SU-DHL-6 (cell line): ENCODE measurements at regions not wholly inside any gene's neighbourhood (a gene's known extent, or its start where the extent isn't known, plus 50 kb on each side); places are given as distances from the start of the nearest gene placed in this dataset.

Experiments
- H2AFZ ChIP-seq: fragments of 200-600 bp; sonication (generic); 2 replicates; pipeline ENCODE4 v1.6.1; 2014; ENCODE audit warnings: low read depth, mild to moderate bottlenecking, moderate library complexity, mixed read lengths, antibody characterized with exemption, low read length; ENCODE audit not compliant: severe bottlenecking
- H3F3A ChIP-seq: fragments of 200-600 bp; shearing (Covaris generic); 2 replicates; pipeline ENCODE4 v1.6.0; 2016; ENCODE audit warnings: antibody characterized with exemption, mild to moderate bottlenecking; ENCODE audit not compliant: insufficient read depth
- H3K27ac ChIP-seq: fragments of 200-600 bp; sonication (generic); 2 replicates; pipeline ENCODE4 v1.5.1; 2016; ENCODE audit warnings: low read depth, mild to moderate bottlenecking, low read length, moderate library complexity, mixed read lengths
- H3K27me3 ChIP-seq: fragments of 200-600 bp; sonication (generic), shearing (Covaris generic); 2 replicates; pipeline ENCODE4 v1.6.0; 2014; ENCODE audit warnings: mild to moderate bottlenecking, low read length
- H3K36me3 ChIP-seq: fragments of 200-600 bp; sonication (generic); 2 replicates; pipeline ENCODE4 v1.6.1; 2014; ENCODE audit warnings: mild to moderate bottlenecking, low read length, mixed read lengths
- H3K4me2 ChIP-seq: fragments of 300-600, 200-600 bp; shearing (Covaris generic), sonication (generic); 2 replicates; pipeline ENCODE4 v1.6.0; 2014; ENCODE audit warnings: low read length, low read depth, mild to moderate bottlenecking; ENCODE audit not compliant: poor library complexity, severe bottlenecking
- H3K4me3 ChIP-seq: fragments of 200-600 bp; sonication (generic); 2 replicates; pipeline ENCODE4 v1.5.1; 2014; ENCODE audit warnings: antibody characterized with exemption, low read length, mild to moderate bottlenecking, mixed read lengths; ENCODE audit not compliant: insufficient read depth, poor library complexity, severe bottlenecking
- H3K79me2 ChIP-seq: fragments of 200-600 bp; sonication (generic); 2 replicates; pipeline ENCODE4 v1.6.1; 2014; ENCODE audit warnings: mild to moderate bottlenecking, low read length, moderate library complexity; ENCODE audit not compliant: insufficient read depth
- H3K9ac ChIP-seq: fragments of 200-600 bp; sonication (generic); 2 replicates; pipeline ENCODE4 v1.7.0; 2014; ENCODE audit warnings: mild to moderate bottlenecking, low read length
- H3K9me2 ChIP-seq: fragments of 200-600 bp; sonication (generic); replicated peaks from 2 replicates; pipeline ENCODE4 v1.6.1; 2014; ENCODE audit warnings: low read length; ENCODE audit not compliant: insufficient read depth
- H3K9me3 ChIP-seq: fragments of 200-600 bp; sonication (generic); 2 replicates; pipeline ENCODE4 v1.6.1; 2014; ENCODE audit warnings: low read length, mixed read lengths; ENCODE audit not compliant: insufficient read depth
- H4K20me1 ChIP-seq: fragments of 200-600 bp; sonication (generic); 2 replicates; pipeline ENCODE4 v1.6.1; 2014; ENCODE audit warnings: low read depth, mild to moderate bottlenecking, antibody characterized with exemption, low read length, moderate library complexity, mixed read lengths
- EZH2phosphoT487 ChIP-seq: fragments of 200-600 bp; sonication (generic), shearing (Covaris generic); conservative IDR thresholded peaks from 2 replicates; pipeline ENCODE4 v1.6.1; 2018; ENCODE audit warnings: mild to moderate bottlenecking, antibody characterized with exemption, low read length, moderate library complexity, mixed read lengths
- TF ChIP-seq, protein P1 (sequence below): fragments of 200-600 bp; sonication (generic); IDR thresholded peaks from one replicate; pipeline ENCODE4 v1.5.1; 2017; ENCODE audit warnings: antibody characterized with exemption, mild to moderate bottlenecking, low read length, moderate library complexity; ENCODE audit not compliant: insufficient read depth, poor library complexity, severe bottlenecking

GRCh38 chr17:52237151-52237550 lies 78.6 kb upstream of the CA10 start:
- no peak overlapping the region for H3K4me3 ChIP-seq
- H4K20me1 ChIP-seq, result no peaks in the 10 kb centered on the region
- H3F3A ChIP-seq, result no peaks in the 10 kb centered on the region
- H3K9me3 ChIP-seq, result no peaks in the 10 kb centered on the region
- no peaks in the 10 kb centered on the region for H3K36me3 ChIP-seq
- no peak overlapping the region for H3K4me2 ChIP-seq
- no peaks in the 10 kb centered on the region for H3K27me3 ChIP-seq
- no peak for TF ChIP-seq EZH2phosphoT487
- TF ChIP-seq, protein P1, sequence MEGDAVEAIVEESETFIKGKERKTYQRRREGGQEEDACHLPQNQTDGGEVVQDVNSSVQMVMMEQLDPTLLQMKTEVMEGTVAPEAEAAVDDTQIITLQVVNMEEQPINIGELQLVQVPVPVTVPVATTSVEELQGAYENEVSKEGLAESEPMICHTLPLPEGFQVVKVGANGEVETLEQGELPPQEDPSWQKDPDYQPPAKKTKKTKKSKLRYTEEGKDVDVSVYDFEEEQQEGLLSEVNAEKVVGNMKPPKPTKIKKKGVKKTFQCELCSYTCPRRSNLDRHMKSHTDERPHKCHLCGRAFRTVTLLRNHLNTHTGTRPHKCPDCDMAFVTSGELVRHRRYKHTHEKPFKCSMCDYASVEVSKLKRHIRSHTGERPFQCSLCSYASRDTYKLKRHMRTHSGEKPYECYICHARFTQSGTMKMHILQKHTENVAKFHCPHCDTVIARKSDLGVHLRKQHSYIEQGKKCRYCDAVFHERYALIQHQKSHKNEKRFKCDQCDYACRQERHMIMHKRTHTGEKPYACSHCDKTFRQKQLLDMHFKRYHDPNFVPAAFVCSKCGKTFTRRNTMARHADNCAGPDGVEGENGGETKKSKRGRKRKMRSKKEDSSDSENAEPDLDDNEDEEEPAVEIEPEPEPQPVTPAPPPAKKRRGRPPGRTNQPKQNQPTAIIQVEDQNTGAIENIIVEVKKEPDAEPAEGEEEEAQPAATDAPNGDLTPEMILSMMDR, result no peak
- no peak overlapping the region for H3K9ac ChIP-seq
- H3K27ac ChIP-seq, result no peak overlapping the region
- H3K9me2 ChIP-seq, result no peaks in the 10 kb centered on the region
- no peaks in the 10 kb centered on the region for H3K79me2 ChIP-seq
- no peak overlapping the region for H2AFZ ChIP-seq

GRCh38 chr17:52235516-52235915 lies 77.0 kb upstream of the CA10 start:
- Histone ChIP-seq H4K20me1 (no peaks in the 10 kb centered on the region), H3K36me3 (no peaks in the 10 kb centered on the region), H3K4me2 (no peak overlapping the region), H3K9me2 (no peaks in the 10 kb centered on the region), H3K27ac (no peak overlapping the region), H3K4me3 (no peak overlapping the region), H2AFZ (no peak overlapping the region), H3K79me2 (no peaks in the 10 kb centered on the region), H3K9me3 (no peaks in the 10 kb centered on the region), H3K9ac (no peak overlapping the region), H3K27me3 (no peaks in the 10 kb centered on the region), H3F3A (no peaks in the 10 kb centered on the region)
- TF ChIP-seq, protein P1, result no peak
- no peak for TF ChIP-seq EZH2phosphoT487

DNA sequence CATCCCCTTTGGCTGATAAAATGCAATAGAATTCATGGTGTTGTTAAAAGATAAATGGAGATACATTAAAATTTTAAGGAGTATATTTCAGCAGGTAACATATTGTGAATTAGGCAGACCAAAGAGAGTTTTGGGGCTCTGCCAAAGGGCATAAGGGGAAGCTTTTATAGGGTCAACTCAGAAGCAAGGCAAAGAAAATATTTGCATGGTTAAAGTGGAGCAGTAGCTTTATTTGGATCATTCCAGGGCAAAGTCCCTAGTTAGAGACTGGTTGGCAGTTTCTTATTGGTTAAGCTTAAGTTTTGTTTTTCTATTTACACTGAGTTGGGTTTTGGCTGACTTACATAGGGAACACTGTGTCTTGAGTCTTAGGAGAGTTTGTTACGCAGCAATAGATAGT lies 75.1 kb upstream of the CA10 start:
- H3F3A ChIP-seq, result no peaks in the 10 kb centered on the region
- H3K9me3 ChIP-seq, result no peaks in the 10 kb centered on the region
- no peaks in the 10 kb centered on the region for H3K36me3 ChIP-seq
- H3K27me3 ChIP-seq, result no peaks in the 10 kb centered on the region
- H3K27ac ChIP-seq, result no peak overlapping the region
- H3K9ac ChIP-seq, result no peak overlapping the region
- H3K79me2 ChIP-seq, result no peaks in the 10 kb centered on the region
- no peak overlapping the region for H3K4me2 ChIP-seq
- TF ChIP-seq EZH2phosphoT487, result no peak
- TF ChIP-seq, protein P1, result no peak
- no peaks in the 10 kb centered on the region for H3K9me2 ChIP-seq
- H3K4me3 ChIP-seq, result no peak overlapping the region
- no peaks in the 10 kb centered on the region for H4K20me1 ChIP-seq
- H2AFZ ChIP-seq, result no peak overlapping the region
